ENCODE measurements at regions not wholly inside any gene's neighbourhood (a gene's known extent, or its start where the extent isn't known, plus 50 kb on each side); places are given as distances from the start of the nearest gene placed in this dataset.
"Not testable (repeated sequence)": the region's sequence is repeated elsewhere in the genome, so short reads cannot be mapped to it uniquely, and the experiment has no call there.

- Mint-ChIP-seq H3K27ac (ENCODE audit: unreplicated experiment) (no peak overlapping the region), H3K4me3 (ENCODE audit: unreplicated experiment) (no peak overlapping the region), H3K27me3 (ENCODE audit: low read depth) (peaks cover 4% of the 10 kb centered on the region), H3K4me1 (ENCODE audit: low read depth) (no peaks in the 10 kb centered on the region), H3K36me3 (ENCODE audit: low read depth) (no peaks in the 10 kb centered on the region), H3K9me3 (ENCODE audit: low read depth) (no peaks in the 10 kb centered on the region)
- TF ChIP-seq CTCF (IDR thresholded peaks at IDR 0.05) = no peak
- DNase-seq (ENCODE audit: low spot score) = no peak
Measured at GRCh38 chrX:7486505-7486904, 338.6 kb upstream of the PUDP start.

GRCh38 chrX:7485061-7485460 is 337.1 kb upstream of the PUDP start:
- TF ChIP-seq CTCF (IDR thresholded peaks at IDR 0.05) = no peak
- Mint-ChIP-seq H3K27me3 (ENCODE audit: low read depth) (peaks cover 4% of the 10 kb centered on the region), H3K27ac (ENCODE audit: unreplicated experiment) (no peak overlapping the region), H3K9me3 (ENCODE audit: low read depth) (no peaks in the 10 kb centered on the region), H3K4me3 (ENCODE audit: unreplicated experiment) (no peak overlapping the region), H3K4me1 (ENCODE audit: low read depth) (no peaks in the 10 kb centered on the region), H3K36me3 (ENCODE audit: low read depth) (no peaks in the 10 kb centered on the region)
- DNase-seq (ENCODE audit: low spot score) = no peak

DNA sequence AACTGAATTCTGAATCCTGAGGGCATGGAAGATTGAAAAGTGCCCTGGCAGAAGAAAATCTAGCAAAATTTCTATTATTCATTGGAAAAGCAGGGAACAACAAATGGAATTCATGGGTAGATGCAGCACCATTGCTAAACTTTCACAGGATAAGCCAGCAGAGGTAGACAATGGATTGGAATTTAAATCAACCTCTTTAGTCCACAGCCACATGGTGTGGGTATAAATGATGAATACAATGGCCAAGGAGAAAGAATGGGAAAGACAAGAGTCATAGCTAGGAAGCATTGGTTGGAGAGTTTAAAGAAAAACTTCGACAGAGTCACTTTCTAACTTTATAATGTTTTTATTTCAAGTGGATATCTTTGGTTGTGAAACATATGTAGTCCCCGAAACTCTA is 332.8 kb upstream of the PUDP start:
- H3K27ac Mint-ChIP-seq (ENCODE audit: unreplicated experiment) = no peak overlapping the region
- TF ChIP-seq CTCF (IDR thresholded peaks at IDR 0.05) = no peak
- H3K27me3 Mint-ChIP-seq (ENCODE audit: low read depth) = peaks cover 6% of the 10 kb centered on the region
- H3K9me3 Mint-ChIP-seq (ENCODE audit: low read depth) = no peaks in the 10 kb centered on the region
- no peak overlapping the region for H3K4me3 Mint-ChIP-seq (ENCODE audit: unreplicated experiment)
- no peaks in the 10 kb centered on the region for H3K4me1 Mint-ChIP-seq (ENCODE audit: low read depth)
- no peak for DNase-seq (ENCODE audit: low spot score)
- no peaks in the 10 kb centered on the region for H3K36me3 Mint-ChIP-seq (ENCODE audit: low read depth)

DNA sequence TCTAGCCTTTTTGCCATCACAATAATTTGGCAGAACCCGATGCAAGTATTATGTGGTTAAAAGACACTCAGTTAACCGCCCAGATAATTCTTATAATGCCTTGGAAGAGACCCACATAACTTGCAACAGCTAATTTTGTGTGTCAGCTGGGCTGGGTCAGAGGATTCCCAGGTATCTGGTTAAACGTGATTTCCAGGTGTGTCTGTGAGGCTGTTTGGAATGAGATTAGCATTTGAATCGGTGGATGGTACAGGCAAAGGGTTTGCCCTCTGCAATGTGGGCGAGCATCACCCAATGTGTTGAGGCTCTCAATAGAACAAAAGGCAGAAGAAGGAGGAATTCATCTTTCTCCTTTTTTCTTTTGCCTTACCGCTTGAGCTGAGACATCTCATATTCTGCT is 314.2 kb upstream of the PUDP start:
- H3K9me3 Mint-ChIP-seq (ENCODE audit: low read depth) = peaks cover 2% of the 10 kb centered on the region
- no peak overlapping the region for H3K27ac Mint-ChIP-seq (ENCODE audit: unreplicated experiment)
- H3K4me3 Mint-ChIP-seq (ENCODE audit: unreplicated experiment) = no peak overlapping the region
- no peaks in the 10 kb centered on the region for H3K27me3 Mint-ChIP-seq (ENCODE audit: low read depth)
- no peak for DNase-seq (ENCODE audit: low spot score)
- no peaks in the 10 kb centered on the region for H3K4me1 Mint-ChIP-seq (ENCODE audit: low read depth)
- no peak for TF ChIP-seq CTCF (IDR thresholded peaks at IDR 0.05)
- no peaks in the 10 kb centered on the region for H3K36me3 Mint-ChIP-seq (ENCODE audit: low read depth)

- not testable (repeated sequence) for DNase-seq (ENCODE audit: low spot score); H3K36me3 Mint-ChIP-seq (ENCODE audit: low read depth); H3K4me1 Mint-ChIP-seq (ENCODE audit: low read depth); H3K9me3 Mint-ChIP-seq (ENCODE audit: low read depth); H3K27me3 Mint-ChIP-seq (ENCODE audit: low read depth); H3K4me3 Mint-ChIP-seq (ENCODE audit: unreplicated experiment); H3K27ac Mint-ChIP-seq (ENCODE audit: unreplicated experiment)
Measured at GRCh38 chrX:7461051-7461450, 313.1 kb upstream of the PUDP start.

DNA sequence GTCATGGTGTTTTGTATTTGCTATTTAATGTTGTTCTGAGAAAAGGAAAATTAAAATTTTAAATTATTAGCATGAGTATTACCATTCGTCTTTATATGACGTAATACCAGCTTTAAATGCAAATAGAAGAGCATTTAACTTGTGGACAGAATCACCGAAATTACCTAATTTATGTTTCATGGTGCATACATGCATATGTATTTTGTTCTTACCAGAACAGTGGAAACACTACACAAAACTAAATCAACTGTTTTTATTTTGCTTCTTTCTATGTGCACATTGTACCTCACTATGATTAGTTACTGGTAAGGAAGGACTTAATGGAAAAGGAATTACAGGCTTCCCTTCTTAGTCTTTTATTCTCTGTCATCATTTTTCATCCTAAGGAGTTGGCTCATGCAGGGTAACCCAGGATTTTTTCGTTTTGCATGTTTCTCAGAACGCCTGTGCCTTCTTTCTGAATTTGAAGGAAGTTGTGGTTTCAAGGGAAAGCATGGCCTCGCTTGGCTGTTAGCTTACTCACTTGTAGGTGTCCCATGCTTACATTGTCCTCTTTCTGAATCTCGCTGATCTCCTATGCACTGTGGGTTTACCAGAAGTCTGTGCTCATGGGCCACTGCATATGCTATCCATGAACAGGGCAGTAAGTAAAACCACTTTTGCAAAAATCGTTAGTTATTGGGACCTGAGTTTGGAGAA is 300.0 kb upstream of the PUDP start:
- H3K4me3 Mint-ChIP-seq (ENCODE audit: unreplicated experiment) = no peak overlapping the region
- no peaks in the 10 kb centered on the region for H3K36me3 Mint-ChIP-seq (ENCODE audit: low read depth)
- H3K4me1 Mint-ChIP-seq (ENCODE audit: low read depth) = no peaks in the 10 kb centered on the region
- H3K27ac Mint-ChIP-seq (ENCODE audit: unreplicated experiment) = no peak overlapping the region
- DNase-seq (ENCODE audit: low spot score) = no peak
- H3K27me3 Mint-ChIP-seq (ENCODE audit: low read depth) = peaks cover 2% of the 10 kb centered on the region
- TF ChIP-seq CTCF (IDR thresholded peaks at IDR 0.05) = no peak
- peaks cover 2% of the 10 kb centered on the region for H3K9me3 Mint-ChIP-seq (ENCODE audit: low read depth)

All from chondrocyte (in vitro differentiated cells).